ENCODE measurements at regions not wholly inside any gene's neighbourhood (a gene's known extent, or its start where the extent isn't known, plus 50 kb on each side); places are given as distances from the start of the nearest gene placed in this dataset.
A peak's percentile ranks its signal among the peaks of the same experiment; 100 is the strongest.

GRCh38 chr14:101331141-101331525 lies 230.2 kb upstream of the DIO3 start:
- in situ Hi-C loops (cut with HindIII; ENCODE audit: low pct_unique_long_range_greater_than_20kb, low sequenced_read_pairs), result no loop called here
- no peak for DNase-seq (ENCODE audit: low read depth in 1 of 2, low spot score in 1 of 2)
- no peak for TF ChIP-seq JUND (IDR thresholded peaks at IDR 0.05; ENCODE audit: low read depth)

DNA sequence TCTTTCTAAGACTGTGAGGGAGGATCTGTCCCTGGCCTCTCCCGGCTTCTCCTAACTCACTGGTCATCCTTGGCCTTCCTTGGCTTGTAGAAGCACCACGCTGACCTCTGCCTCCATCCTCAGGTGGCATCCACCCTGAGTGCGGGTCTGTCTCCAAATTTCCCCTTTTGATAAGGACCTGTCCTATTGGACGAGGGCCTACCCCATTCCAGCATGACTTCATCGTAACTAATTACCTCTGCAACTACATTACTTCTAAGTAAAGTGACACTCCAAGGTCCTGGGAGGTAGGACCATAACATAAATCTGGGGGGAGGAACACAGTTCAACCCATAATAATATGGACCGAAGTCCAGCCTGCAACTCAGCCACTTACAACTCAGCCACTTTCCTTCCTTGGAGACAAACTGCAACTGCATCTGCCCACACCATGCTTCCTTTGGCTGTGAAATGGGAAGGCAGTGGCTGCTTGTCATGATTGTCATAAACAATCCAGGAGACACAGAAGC lies 229.6 kb upstream of the DIO3 start:
- no peak for DNase-seq (ENCODE audit: low read depth in 1 of 2, low spot score in 1 of 2)
- in situ Hi-C loops (cut with HindIII; ENCODE audit: low pct_unique_long_range_greater_than_20kb, low sequenced_read_pairs), result no loop called here
- TF ChIP-seq JUND (IDR thresholded peaks at IDR 0.05; ENCODE audit: low read depth), result no peak

- in situ Hi-C loops (cut with HindIII; ENCODE audit: low pct_unique_long_range_greater_than_20kb, low sequenced_read_pairs), result no loop called here
- no peak for TF ChIP-seq JUND (IDR thresholded peaks at IDR 0.05; ENCODE audit: low read depth)
Measured at GRCh38 chr14:101332281-101332680, 229.0 kb upstream of the DIO3 start.

DNA sequence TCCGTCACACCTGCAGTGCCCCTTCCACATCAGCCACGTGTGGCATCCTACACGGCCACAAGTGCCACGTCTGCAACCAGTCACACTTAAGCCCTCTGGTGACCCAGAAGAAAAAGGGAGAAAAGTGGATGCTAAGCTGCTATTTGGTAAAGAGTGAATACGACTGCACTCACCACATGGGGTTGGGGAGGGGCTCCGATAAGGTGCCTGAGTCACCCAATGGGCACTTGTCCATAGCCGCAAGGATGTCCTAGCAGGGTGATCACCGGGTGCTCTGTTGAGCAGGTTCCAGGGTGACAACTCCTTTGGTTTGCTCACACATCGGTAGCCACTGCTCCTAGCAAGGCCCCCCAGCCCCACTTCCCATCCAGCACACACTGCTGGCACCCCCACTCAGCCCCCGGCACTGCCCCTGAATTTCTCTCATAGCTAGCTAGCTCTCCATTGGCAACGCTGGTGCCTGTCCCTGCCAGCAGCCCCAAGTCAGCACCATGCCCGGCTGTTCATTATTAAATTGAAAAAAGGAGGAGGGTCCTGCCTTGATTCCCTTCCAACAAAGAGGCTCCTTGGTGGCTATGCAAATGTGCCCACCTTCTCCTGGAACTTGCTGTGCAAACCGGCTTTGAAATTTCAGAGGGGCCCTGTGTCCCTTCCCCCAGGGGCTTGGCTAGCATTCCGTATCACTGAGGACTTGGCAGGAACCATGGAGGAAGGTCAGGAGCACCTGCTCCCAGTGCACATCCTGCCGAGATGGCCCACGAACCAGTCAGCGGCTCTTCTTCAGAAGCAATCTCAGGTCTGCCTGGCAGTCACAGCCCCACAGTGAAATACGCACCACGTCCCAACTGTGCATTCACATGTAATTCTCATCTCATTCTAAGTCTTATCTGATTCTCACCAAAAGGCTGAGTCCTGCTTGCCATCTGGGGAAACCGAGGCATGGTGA lies 227.7 kb upstream of the DIO3 start:
- TF ChIP-seq JUND (IDR thresholded peaks at IDR 0.05; ENCODE audit: low read depth), result no peak
- in situ Hi-C loops (cut with HindIII; ENCODE audit: low pct_unique_long_range_greater_than_20kb, low sequenced_read_pairs), result no loop called here
- no peak for DNase-seq (ENCODE audit: low read depth in 1 of 2, low spot score in 1 of 2)

More at GRCh38 chr14:101332281-101332680, 229.0 kb upstream of the DIO3 start:
- no peak for DNase-seq (ENCODE audit: low read depth in 1 of 2, low spot score in 1 of 2)

DNA sequence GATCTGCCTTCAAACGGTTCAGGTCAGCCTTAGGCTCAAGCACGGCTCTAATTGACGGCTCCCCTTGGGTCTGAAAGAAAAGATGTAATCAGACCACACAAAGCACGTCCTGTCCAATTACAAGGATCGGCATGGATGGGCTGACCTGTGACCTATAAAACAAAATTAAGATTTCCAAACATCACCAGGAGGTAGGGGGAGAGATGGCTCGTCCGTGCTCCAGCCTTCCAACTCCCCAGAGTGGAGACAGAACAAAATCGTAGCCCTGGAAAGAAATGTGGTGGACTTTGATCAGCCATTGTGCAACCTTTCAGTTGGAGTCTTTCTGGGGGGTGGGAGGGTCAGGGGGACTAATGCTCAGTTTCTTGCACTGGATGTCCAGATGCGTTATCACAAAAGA lies 226.6 kb upstream of the DIO3 start:
- DNase-seq (ENCODE audit: low read depth in 1 of 2, low spot score in 1 of 2), result no peak
- in situ Hi-C loops (cut with HindIII; ENCODE audit: low pct_unique_long_range_greater_than_20kb, low sequenced_read_pairs), result no loop called here
- no peak for TF ChIP-seq JUND (IDR thresholded peaks at IDR 0.05; ENCODE audit: low read depth)

DNA sequence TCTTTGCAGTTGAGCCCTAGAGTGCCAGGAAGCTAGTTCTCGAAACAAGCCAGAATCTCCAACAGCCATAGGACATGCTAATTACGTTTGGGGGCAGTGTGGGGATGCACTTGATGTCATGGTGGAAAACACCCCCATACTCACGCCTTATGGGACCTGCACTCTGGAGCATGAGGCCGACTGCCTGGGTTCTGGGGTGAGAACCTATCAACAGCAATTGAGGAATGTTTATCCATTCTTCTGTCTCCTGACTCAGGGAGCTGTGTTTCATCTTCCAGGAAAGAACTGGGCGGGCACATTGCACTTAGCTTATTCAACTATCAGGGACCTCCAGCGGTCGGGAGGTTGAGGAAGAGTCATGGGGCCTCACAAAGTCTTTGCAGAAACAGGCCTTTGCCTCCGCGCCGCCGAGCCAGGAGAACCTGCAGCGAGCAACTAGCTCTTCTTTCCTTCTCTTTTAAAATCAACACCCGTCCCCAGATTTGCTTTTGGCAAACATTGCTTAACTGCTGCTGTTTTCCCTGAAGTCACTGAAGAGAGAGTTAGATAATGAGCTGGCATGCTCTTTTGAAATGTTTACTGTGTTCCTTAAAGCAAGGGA lies 226.1 kb upstream of the DIO3 start:
- no peak for TF ChIP-seq JUND (IDR thresholded peaks at IDR 0.05; ENCODE audit: low read depth)
- in situ Hi-C loops (cut with HindIII; ENCODE audit: low pct_unique_long_range_greater_than_20kb, low sequenced_read_pairs), result no loop called here
- peak in 1 of 2 experiments; percentile 47 for DNase-seq (ENCODE audit: low read depth in 1 of 2, low spot score in 1 of 2)

- in situ Hi-C loops (cut with HindIII; ENCODE audit: low pct_unique_long_range_greater_than_20kb, low sequenced_read_pairs), result no loop called here
Measured at GRCh38 chr14:101336183-101336582, 225.1 kb upstream of the DIO3 start.

DNA sequence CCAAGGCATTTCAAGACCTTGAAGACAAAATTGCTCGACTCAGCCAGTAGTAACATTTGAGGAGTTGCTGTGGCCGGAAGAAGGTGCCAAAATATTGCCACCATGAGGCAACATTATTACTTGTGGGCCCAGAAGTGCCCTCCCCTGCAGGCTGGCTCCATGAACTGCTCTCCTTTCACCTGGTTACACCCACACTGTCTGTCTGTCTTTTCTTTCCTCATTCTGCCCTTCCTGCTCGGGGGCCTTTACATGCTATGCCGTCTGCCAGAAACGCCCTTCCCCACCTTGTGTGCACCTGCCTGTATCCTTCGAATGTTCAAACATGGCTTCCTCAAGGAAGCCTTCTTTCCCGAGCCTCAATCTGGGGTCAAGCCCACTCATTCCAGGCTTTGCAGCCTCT lies 224.2 kb upstream of the DIO3 start:
- no peak for DNase-seq (ENCODE audit: low read depth in 1 of 2, low spot score in 1 of 2)
- in situ Hi-C loops (cut with HindIII; ENCODE audit: low pct_unique_long_range_greater_than_20kb, low sequenced_read_pairs), result no loop called here
- TF ChIP-seq JUND (IDR thresholded peaks at IDR 0.05; ENCODE audit: low read depth), result no peak

More at GRCh38 chr14:101336183-101336582, 225.1 kb upstream of the DIO3 start:
- no peak for DNase-seq (ENCODE audit: low read depth in 1 of 2, low spot score in 1 of 2)
- no peak for TF ChIP-seq JUND (IDR thresholded peaks at IDR 0.05; ENCODE audit: low read depth)

DNA sequence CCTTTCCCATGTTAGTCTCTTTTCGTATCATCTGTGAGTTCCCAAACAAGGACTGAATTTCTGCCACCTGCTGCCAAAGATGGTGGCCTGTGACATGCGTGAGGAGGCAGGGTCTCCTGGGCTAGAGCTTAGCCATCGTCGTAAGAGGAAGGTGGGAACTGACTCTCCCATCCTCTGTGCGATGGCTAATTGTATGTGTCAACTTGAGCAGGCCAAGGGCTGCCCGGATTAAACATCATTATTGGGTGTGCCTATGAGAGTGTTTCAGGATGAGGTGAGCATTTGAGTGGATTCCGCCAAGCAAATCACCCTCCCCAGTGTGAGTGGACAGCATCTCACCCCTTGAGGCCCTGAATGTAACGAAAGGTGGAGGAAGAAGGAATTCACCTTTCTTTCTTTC lies 220.7 kb upstream of the DIO3 start:
- no peak for DNase-seq (ENCODE audit: low read depth in 1 of 2, low spot score in 1 of 2)
- in situ Hi-C loops (cut with HindIII; ENCODE audit: low pct_unique_long_range_greater_than_20kb, low sequenced_read_pairs), result no loop called here
- TF ChIP-seq JUND (IDR thresholded peaks at IDR 0.05; ENCODE audit: low read depth), result no peak

GRCh38 chr14:101347893-101348777 lies 213.2 kb upstream of the DIO3 start:
- DNase-seq (ENCODE audit: low read depth in 1 of 2, low spot score in 1 of 2), result no peak
- in situ Hi-C loops (cut with HindIII; ENCODE audit: low pct_unique_long_range_greater_than_20kb, low sequenced_read_pairs), result no loop called here
- no peak for TF ChIP-seq JUND (IDR thresholded peaks at IDR 0.05; ENCODE audit: low read depth)

- TF ChIP-seq JUND (IDR thresholded peaks at IDR 0.05; ENCODE audit: low read depth), result no peak
- no peak for DNase-seq (ENCODE audit: low read depth in 1 of 2, low spot score in 1 of 2)
- in situ Hi-C loops (cut with HindIII; ENCODE audit: low pct_unique_long_range_greater_than_20kb, low sequenced_read_pairs), result no loop called here
Measured at GRCh38 chr14:101349108-101349507, 212.2 kb upstream of the DIO3 start.

GRCh38 chr14:101350021-101350420 lies 211.3 kb upstream of the DIO3 start:
- in situ Hi-C loops (cut with HindIII; ENCODE audit: low pct_unique_long_range_greater_than_20kb, low sequenced_read_pairs), result no loop called here
- DNase-seq (ENCODE audit: low read depth in 1 of 2, low spot score in 1 of 2), result no peak
- no peak for TF ChIP-seq JUND (IDR thresholded peaks at IDR 0.05; ENCODE audit: low read depth)
